B cell (primary cell): ENCODE measurements at regions not wholly inside any gene's neighbourhood (a gene's known extent, or its start where the extent isn't known, plus 50 kb on each side); places are given as distances from the start of the nearest gene placed in this dataset.

Experiments
- ATAC-seq: fragments of 200-7000 bp; cut with Tn5 transposase; one replicate; pipeline ENCODE4 v1.10.0; 2021; ENCODE audit warnings: low read depth, mild to moderate bottlenecking, moderate number of reproducible peaks, moderate library complexity
- CTCF ChIA-PET: fragments of 350-600 bp; sonication (Branson Sonifier 250); formaldehyde crosslinking; loops from one replicate; lab custom pipeline; 2021; ENCODE audit warnings: antibody characterized with exemption, inconsistent platforms; lab: Charles Lee
- POLR2A ChIA-PET: fragments of 350-600 bp; sonication (Branson Sonifier 250); formaldehyde crosslinking; loops from one replicate; lab custom pipeline; 2021; ENCODE audit warnings: antibody characterized with exemption; lab: Charles Lee
- DNase-seq: peaks from one replicate; pipeline ENCODE4 v3.0.0; 2013
- H2AFZ ChIP-seq: 2 replicates; pipeline ENCODE4 v1.6.1; 2012; ENCODE audit warnings: mild to moderate bottlenecking, low read depth, low read length; ENCODE audit not compliant: insufficient read depth, poor library complexity, severe bottlenecking
- H3K27ac ChIP-seq, 2 donors: 1 replicate in 1 of 2; 2 replicates in 1 of 2; pipeline ENCODE4 v1.5.1; 2012 to 2013; ENCODE audit warnings: low read length in 2 of 2, mild to moderate bottlenecking in 2 of 2, moderate library complexity in 1 of 2
- H3K27me3 ChIP-seq, 4 experiments: fragments of 200-600 bp in 1 of 4; sonication (generic) in 1 of 4; replicated peaks in 1 of 4; 1 replicate in 2 of 4; 2 replicates in 2 of 4; pipeline versions ENCODE4 v1.6.1 to v1.7.0; 2013 to 2016; ENCODE audit warnings: low read length in 3 of 4, mild to moderate bottlenecking in 2 of 4, mixed read lengths in 1 of 4, moderate library complexity in 1 of 4; ENCODE audit not compliant: insufficient read depth in 4 of 4, control insufficient read depth in 3 of 4; ENCODE audit errors: control extremely low read depth in 1 of 4
- H3K36me3 ChIP-seq, 2 experiments: replicated peaks in 1 of 2; 1 replicate in 1 of 2; 2 replicates in 1 of 2; pipeline versions ENCODE4 v1.6.1 to v1.7.1; 2013; ENCODE audit warnings: low read length in 1 of 2; ENCODE audit not compliant: insufficient read depth in 2 of 2, control insufficient read depth in 1 of 2; ENCODE audit errors: control extremely low read depth in 1 of 2, extremely low read depth in 1 of 2
- H3K4me1 ChIP-seq, 2 donors: fragments of 200-600 bp in 1 of 2; sonication (generic) in 1 of 2; 1 replicate in 1 of 2; 2 replicates in 1 of 2; pipeline versions ENCODE4 v1.5.1 to v1.6.1; 2013 to 2017; ENCODE audit warnings: low read length in 2 of 2; ENCODE audit not compliant: control insufficient read depth in 2 of 2, insufficient read depth in 2 of 2
- H3K4me2 ChIP-seq: replicated peaks from 2 replicates; pipeline ENCODE3; 2012; ENCODE audit warnings: mild to moderate bottlenecking, low read depth, low read length; ENCODE audit not compliant: poor library complexity, severe bottlenecking
- H3K4me3 ChIP-seq, 5 experiments: fragments of 200-600 bp in 1 of 5; sonication (generic) in 1 of 5; 1 replicate in 3 of 5; 2 replicates in 2 of 5; pipeline versions ENCODE4 v1.5.1 to v1.7.0; 2011 to 2016; ENCODE audit warnings: low read length in 4 of 5, mild to moderate bottlenecking in 4 of 5, low read depth in 2 of 5, control low read depth in 1 of 5, moderate library complexity in 1 of 5; ENCODE audit not compliant: insufficient read depth in 1 of 5; ENCODE audit errors: control extremely low read depth in 1 of 5, extremely low read depth in 1 of 5
- H3K79me2 ChIP-seq: fragments of 200-600 bp; sonication (generic); one replicate; pipeline ENCODE4 v1.6.0; 2016; ENCODE audit warnings: low read length; ENCODE audit not compliant: control insufficient read depth, insufficient read depth
- H3K9ac ChIP-seq: fragments of 200-600 bp; sonication (generic); 2 replicates; pipeline ENCODE4 v1.6.1; 2017; ENCODE audit warnings: mild to moderate bottlenecking, low read length, moderate library complexity
- H3K9me3 ChIP-seq, 3 donors: one replicate each; pipeline versions ENCODE4 v1.6.1 to v1.7.1; 2013; ENCODE audit warnings: low read length in 2 of 3; ENCODE audit not compliant: control insufficient read depth in 2 of 3, insufficient read depth in 1 of 3; ENCODE audit errors: control extremely low read depth in 1 of 3
- H4K20me1 ChIP-seq: 2 replicates; pipeline ENCODE4 v1.6.0; 2012; ENCODE audit warnings: mild to moderate bottlenecking, low read length; ENCODE audit not compliant: insufficient read depth, control insufficient read depth, poor library complexity, severe bottlenecking
- H3K27ac Mint-ChIP-seq: one replicate; pipeline ENCODE4 v1.8.0; 2021; ENCODE audit warnings: mixed read lengths
- H3K27me3 Mint-ChIP-seq: one replicate; pipeline ENCODE4 v1.8.0; 2021; ENCODE audit warnings: mixed read lengths
- H3K4me1 Mint-ChIP-seq: one replicate; pipeline ENCODE4 v1.8.0; 2021; ENCODE audit warnings: mixed read lengths
- H3K4me3 Mint-ChIP-seq: one replicate; pipeline ENCODE4 v1.8.0; 2021; ENCODE audit warnings: mixed read lengths
- H3K9me3 Mint-ChIP-seq: one replicate; pipeline ENCODE4 v1.8.0; 2022; ENCODE audit warnings: mixed read lengths; ENCODE audit not compliant: insufficient read depth
- EZH2 ChIP-seq: IDR thresholded peaks from 2 replicates; pipeline ENCODE4 v1.6.1; 2012; ENCODE audit warnings: borderline replicate concordance, low read depth, mild to moderate bottlenecking, moderate library complexity, low read length; ENCODE audit not compliant: insufficient read depth, poor library complexity, severe bottlenecking
- WGBS: methylation state at CpG from one replicate; pipeline ENCODE4 v1.1.5; 2013; ENCODE audit warnings: missing lambda C conversion rate; ENCODE audit not compliant: insufficient coverage; 5-methylcytosine and 5-hydroxymethylcytosine counted together
- intact Hi-C: fragments of 100-400 bp; cut with micrococcal nuclease; formaldehyde crosslinking; loops from one replicate; pipeline ENCODE4 v1.10.0; 2022
- TF ChIP-seq, protein P1 (sequence below): fragments of 200-600 bp; IDR thresholded peaks from one replicate; pipeline ENCODE4 v1.8.0; 2022; ENCODE audit warnings: antibody characterized with exemption, mild to moderate bottlenecking

DNA sequence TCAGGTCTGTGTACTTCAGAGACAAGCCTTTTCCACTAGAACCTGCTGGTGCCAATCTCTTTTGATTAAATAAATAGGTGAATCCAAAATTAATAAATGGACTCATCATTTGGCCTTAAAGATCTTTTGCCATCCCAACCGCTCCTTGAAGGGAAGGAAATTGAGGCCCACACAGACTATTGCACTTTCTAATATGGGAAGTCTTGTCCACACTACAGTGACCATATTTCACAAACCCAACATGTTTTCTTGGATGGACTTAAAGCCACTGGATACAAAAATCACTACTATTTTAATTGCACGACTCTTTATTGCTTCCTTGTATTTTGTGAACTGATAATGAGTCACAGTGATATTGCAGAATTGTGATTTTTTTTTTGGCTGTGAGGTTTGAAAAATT lies 135.0 kb downstream of the DIRAS2 start:
- Histone ChIP-seq H2AFZ (no peak overlapping the region), H3K36me3 (no peaks in the 10 kb centered on the region), H3K27me3 (no peaks in the 10 kb centered on the region), H4K20me1 (no peaks in the 10 kb centered on the region), H3K79me2 (no peaks in the 10 kb centered on the region), H3K9me3 (no peaks in the 10 kb centered on the region), H3K4me2 (no peak overlapping the region), H3K9ac (no peak overlapping the region), H3K4me3 (no peak overlapping the region), H3K27ac (no peak overlapping the region), H3K4me1 (peaks cover 0 to 4% of the 10 kb centered on the region in 2 donors)
- ChIA-PET POLR2A (no interaction called here), CTCF (no interaction called here)
- DNase-seq (no peak), ATAC-seq (no peak)
- Mint-ChIP-seq H3K27ac (no peak overlapping the region), H3K4me1 (peaks cover 5% of the 10 kb centered on the region), H3K4me3 (no peak overlapping the region), H3K9me3 (no peaks in the 10 kb centered on the region), H3K27me3 (no peaks in the 10 kb centered on the region)
- WGBS = 100% methylated on average over 1 of the region's 2 CpGs
- intact Hi-C loops = no loop called here
- TF ChIP-seq EZH2 = no peak
- TF ChIP-seq, protein P1, sequence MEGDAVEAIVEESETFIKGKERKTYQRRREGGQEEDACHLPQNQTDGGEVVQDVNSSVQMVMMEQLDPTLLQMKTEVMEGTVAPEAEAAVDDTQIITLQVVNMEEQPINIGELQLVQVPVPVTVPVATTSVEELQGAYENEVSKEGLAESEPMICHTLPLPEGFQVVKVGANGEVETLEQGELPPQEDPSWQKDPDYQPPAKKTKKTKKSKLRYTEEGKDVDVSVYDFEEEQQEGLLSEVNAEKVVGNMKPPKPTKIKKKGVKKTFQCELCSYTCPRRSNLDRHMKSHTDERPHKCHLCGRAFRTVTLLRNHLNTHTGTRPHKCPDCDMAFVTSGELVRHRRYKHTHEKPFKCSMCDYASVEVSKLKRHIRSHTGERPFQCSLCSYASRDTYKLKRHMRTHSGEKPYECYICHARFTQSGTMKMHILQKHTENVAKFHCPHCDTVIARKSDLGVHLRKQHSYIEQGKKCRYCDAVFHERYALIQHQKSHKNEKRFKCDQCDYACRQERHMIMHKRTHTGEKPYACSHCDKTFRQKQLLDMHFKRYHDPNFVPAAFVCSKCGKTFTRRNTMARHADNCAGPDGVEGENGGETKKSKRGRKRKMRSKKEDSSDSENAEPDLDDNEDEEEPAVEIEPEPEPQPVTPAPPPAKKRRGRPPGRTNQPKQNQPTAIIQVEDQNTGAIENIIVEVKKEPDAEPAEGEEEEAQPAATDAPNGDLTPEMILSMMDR = no peak

DNA sequence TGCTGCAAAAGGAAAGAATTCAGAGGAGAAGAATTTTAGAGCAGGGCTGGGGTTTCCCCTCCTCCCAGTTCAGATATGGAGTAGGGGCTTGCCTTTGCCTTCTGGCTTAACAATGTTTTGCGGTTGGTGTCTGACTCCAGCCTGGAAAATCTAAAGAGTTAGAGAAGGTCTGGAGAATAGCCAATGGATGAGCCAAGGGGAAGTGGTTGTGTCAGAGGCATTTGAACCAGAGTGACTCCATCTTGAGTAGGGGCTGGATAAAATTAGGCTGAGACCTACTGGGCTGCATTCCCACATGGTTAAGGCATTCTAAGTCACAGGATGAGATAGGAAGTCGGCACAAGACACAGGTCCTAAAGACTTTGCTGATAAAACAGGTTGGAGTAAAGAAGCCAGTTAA lies 133.7 kb downstream of the DIRAS2 start:
- H3K27ac ChIP-seq = no peak overlapping the region
- H3K9ac ChIP-seq = no peak overlapping the region
- peaks cover 0 to 4% (median 0%) of the 10 kb centered on the region in 4 experiments for H3K27me3 ChIP-seq
- Mint-ChIP-seq H3K27me3 (no peaks in the 10 kb centered on the region), H3K27ac (no peak overlapping the region), H3K4me1 (peaks cover 5% of the 10 kb centered on the region), H3K9me3 (no peaks in the 10 kb centered on the region), H3K4me3 (no peak overlapping the region)
- WGBS = 100% methylated on average over 1 of the region's 2 CpGs
- ATAC-seq (no peak), DNase-seq (no peak)
- peaks cover 0 to 4% of the 10 kb centered on the region in 2 donors for H3K4me1 ChIP-seq
- no peak overlapping the region for H3K4me3 ChIP-seq
- no peaks in the 10 kb centered on the region for H4K20me1 ChIP-seq
- CTCF ChIA-PET = no interaction called here
- H3K79me2 ChIP-seq = no peaks in the 10 kb centered on the region
- H2AFZ ChIP-seq = no peak overlapping the region
- H3K36me3 ChIP-seq = no peaks in the 10 kb centered on the region
- TF ChIP-seq, protein P1 = no peak
- no peak for TF ChIP-seq EZH2
- H3K4me2 ChIP-seq = no peak overlapping the region
- intact Hi-C loops = no loop called here
- POLR2A ChIA-PET = no interaction called here
- H3K9me3 ChIP-seq = no peaks in the 10 kb centered on the region
